WI38 (cell line): ENCODE measurements at regions not wholly inside any gene's neighbourhood (a gene's known extent, or its start where the extent isn't known, plus 50 kb on each side); places are given as distances from the start of the nearest gene placed in this dataset.
"Not testable (repeated sequence)": the region's sequence is repeated elsewhere in the genome, so short reads cannot be mapped to it uniquely, and the experiment has no call there.

Experiments
- H3K4me3 ChIP-seq: 2 replicates; pipeline ENCODE4 v1.5.1; 2011; ENCODE audit warnings: low read depth, mild to moderate bottlenecking, control low read depth, low read length
- CTCF ChIP-seq: IDR thresholded peaks from 2 replicates; pipeline ENCODE4 v1.5.1; 2012; ENCODE audit warnings: low read depth, mild to moderate bottlenecking, control low read depth, low read length

GRCh38 chr9:80492221-80492620 lies 920.5 kb downstream of the TLE4 start:
- H3K4me3 ChIP-seq = no peak overlapping the region
- no peak for TF ChIP-seq CTCF

GRCh38 chr9:80491086-80491696 lies 919.4 kb downstream of the TLE4 start:
- no peak for TF ChIP-seq CTCF
- H3K4me3 ChIP-seq = no peak overlapping the region

- TF ChIP-seq CTCF = no peak
- no peak overlapping the region for H3K4me3 ChIP-seq
Measured at GRCh38 chr9:80489329-80489728, 917.6 kb downstream of the TLE4 start.

- TF ChIP-seq CTCF = no peak
- H3K4me3 ChIP-seq = no peak overlapping the region
Measured at GRCh38 chr9:80485420-80486250, 913.9 kb downstream of the TLE4 start.

GRCh38 chr9:80482251-80482650 lies 910.5 kb downstream of the TLE4 start:
- not testable (repeated sequence) for H3K4me3 ChIP-seq

GRCh38 chr9:80467632-80468031 lies 895.9 kb downstream of the TLE4 start:
- H3K4me3 ChIP-seq = no peak overlapping the region
- TF ChIP-seq CTCF = no peak

- no peak overlapping the region for H3K4me3 ChIP-seq
- no peak for TF ChIP-seq CTCF
Measured at GRCh38 chr9:80465556-80465955, 893.8 kb downstream of the TLE4 start.

- no peak overlapping the region for H3K4me3 ChIP-seq
- TF ChIP-seq CTCF = no peak
Measured at GRCh38 chr9:80449513-80449912, 877.7 kb downstream of the TLE4 start.
